ENCODE measurements at regions not wholly inside any gene's neighbourhood (a gene's known extent, or its start where the extent isn't known, plus 50 kb on each side); places are given as distances from the start of the nearest gene placed in this dataset.

DNA sequence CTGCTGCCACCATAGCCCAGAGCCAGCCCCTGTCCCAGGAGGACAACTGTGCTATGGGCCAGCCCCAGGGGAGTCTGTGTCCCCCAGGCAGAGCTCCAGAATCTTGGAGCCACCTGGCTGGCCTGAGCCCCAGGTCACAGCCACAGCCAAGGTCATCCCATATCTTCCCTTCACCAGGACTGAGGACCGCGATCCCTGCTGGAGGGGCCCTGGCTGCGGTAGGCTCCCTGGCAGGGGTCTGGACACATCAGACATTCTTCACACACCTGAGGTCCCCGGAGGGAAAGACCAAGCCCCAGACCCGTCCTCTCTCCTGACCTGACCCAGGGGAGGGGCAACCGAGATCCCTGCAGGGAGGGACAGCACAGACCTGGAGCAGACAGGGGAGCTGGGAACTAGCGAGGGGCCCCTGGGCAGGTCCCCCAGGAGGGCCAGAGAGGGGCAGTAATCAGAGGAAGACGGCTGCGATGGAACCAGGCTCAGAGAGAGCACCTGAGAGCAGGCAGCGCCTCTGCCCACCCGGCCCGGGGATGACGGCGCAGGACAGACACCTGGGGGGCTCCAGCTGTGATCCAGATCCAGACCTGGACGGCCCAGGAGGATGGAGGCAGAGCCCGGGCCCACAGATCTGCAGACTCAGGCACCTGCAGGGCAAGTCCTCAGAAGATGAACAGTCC, 103.2 kb upstream of the EIF5 start (continued):
- TF ChIP-seq, protein P1, sequence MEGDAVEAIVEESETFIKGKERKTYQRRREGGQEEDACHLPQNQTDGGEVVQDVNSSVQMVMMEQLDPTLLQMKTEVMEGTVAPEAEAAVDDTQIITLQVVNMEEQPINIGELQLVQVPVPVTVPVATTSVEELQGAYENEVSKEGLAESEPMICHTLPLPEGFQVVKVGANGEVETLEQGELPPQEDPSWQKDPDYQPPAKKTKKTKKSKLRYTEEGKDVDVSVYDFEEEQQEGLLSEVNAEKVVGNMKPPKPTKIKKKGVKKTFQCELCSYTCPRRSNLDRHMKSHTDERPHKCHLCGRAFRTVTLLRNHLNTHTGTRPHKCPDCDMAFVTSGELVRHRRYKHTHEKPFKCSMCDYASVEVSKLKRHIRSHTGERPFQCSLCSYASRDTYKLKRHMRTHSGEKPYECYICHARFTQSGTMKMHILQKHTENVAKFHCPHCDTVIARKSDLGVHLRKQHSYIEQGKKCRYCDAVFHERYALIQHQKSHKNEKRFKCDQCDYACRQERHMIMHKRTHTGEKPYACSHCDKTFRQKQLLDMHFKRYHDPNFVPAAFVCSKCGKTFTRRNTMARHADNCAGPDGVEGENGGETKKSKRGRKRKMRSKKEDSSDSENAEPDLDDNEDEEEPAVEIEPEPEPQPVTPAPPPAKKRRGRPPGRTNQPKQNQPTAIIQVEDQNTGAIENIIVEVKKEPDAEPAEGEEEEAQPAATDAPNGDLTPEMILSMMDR (IDR thresholded peaks at IDR 0.05; ENCODE audit: low read depth, low read length, missing input control): no peak
- TF ChIP-seq, protein P2, sequence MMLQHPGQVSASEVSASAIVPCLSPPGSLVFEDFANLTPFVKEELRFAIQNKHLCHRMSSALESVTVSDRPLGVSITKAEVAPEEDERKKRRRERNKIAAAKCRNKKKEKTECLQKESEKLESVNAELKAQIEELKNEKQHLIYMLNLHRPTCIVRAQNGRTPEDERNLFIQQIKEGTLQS (IDR thresholded peaks at IDR 0.05): no peak
- TF ChIP-seq EGR1 (IDR thresholded peaks at IDR 0.05; ENCODE audit: low read depth in 2 of 2) (no peak), TAF1 (conservative IDR thresholded peaks at IDR 0.05) (no peak), NR2F2 (IDR thresholded peaks at IDR 0.05) (no peak), RAD21 (IDR thresholded peaks at IDR 0.05) (no peak), JUND (IDR thresholded peaks at IDR 0.05) (no peak), RXRA (IDR thresholded peaks at IDR 0.05) (no peak), YY1 (IDR thresholded peaks at IDR 0.05) (no peak)

DNA sequence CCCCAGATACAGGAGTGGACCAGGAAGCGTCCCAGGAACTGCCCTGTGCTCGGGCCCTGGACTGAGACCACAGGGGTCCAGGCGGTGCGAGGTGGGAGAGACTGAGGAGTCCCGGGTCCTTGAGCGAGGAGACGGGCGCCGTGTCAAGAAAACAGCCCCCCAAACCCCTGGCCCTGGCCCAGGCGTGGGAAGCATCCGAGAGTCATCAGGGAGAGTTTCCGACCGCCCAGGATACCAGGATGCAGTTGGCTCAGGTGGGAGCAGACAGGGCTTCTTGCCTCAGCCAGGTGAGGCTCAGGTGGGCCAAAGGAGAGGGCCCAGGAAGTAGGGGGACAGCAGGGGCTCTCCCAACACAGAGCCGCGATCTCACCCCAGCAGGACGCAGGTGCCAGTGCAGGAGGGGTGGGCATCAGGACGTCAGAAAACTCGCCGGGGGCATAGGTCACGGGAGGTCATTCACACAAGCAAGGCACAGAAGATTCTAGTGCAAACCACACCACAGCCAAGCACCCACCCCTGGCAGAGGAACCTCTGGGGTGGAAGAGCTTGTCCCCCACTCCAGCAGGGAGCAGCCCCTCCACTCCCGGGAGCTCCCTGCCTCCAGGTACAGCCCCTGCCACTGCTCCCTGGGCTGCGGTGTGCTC, 102.5 kb upstream of the EIF5 start:
- H3K36me3 ChIP-seq (ENCODE audit: control insufficient read depth in 4 of 4, insufficient read depth in 3 of 4, low read depth in 1 of 4, low read length in 3 of 4): no peaks in the 10 kb centered on the region
- H3K27ac ChIP-seq (ENCODE audit: low read depth in 1 of 2, low read length in 2 of 2): no peak overlapping the region
- TF ChIP-seq FOXA1 (IDR thresholded peaks at IDR 0.05): no peak
- TF ChIP-seq SP1 (IDR thresholded peaks at IDR 0.05): no peak
- TF ChIP-seq GABPA (IDR thresholded peaks at IDR 0.05 in 1 of 2, conservative IDR thresholded peaks at IDR 0.05 in 1 of 2): no peak
- no peak for TF ChIP-seq HNF4G (IDR thresholded peaks at IDR 0.05)
- TF ChIP-seq, protein P3, sequence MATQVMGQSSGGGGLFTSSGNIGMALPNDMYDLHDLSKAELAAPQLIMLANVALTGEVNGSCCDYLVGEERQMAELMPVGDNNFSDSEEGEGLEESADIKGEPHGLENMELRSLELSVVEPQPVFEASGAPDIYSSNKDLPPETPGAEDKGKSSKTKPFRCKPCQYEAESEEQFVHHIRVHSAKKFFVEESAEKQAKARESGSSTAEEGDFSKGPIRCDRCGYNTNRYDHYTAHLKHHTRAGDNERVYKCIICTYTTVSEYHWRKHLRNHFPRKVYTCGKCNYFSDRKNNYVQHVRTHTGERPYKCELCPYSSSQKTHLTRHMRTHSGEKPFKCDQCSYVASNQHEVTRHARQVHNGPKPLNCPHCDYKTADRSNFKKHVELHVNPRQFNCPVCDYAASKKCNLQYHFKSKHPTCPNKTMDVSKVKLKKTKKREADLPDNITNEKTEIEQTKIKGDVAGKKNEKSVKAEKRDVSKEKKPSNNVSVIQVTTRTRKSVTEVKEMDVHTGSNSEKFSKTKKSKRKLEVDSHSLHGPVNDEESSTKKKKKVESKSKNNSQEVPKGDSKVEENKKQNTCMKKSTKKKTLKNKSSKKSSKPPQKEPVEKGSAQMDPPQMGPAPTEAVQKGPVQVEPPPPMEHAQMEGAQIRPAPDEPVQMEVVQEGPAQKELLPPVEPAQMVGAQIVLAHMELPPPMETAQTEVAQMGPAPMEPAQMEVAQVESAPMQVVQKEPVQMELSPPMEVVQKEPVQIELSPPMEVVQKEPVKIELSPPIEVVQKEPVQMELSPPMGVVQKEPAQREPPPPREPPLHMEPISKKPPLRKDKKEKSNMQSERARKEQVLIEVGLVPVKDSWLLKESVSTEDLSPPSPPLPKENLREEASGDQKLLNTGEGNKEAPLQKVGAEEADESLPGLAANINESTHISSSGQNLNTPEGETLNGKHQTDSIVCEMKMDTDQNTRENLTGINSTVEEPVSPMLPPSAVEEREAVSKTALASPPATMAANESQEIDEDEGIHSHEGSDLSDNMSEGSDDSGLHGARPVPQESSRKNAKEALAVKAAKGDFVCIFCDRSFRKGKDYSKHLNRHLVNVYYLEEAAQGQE (IDR thresholded peaks at IDR 0.05): no peak
- no peak for TF ChIP-seq RAD21 (IDR thresholded peaks at IDR 0.05)
- TF ChIP-seq HNF4A (conservative IDR thresholded peaks at IDR 0.05): no peak
- TF ChIP-seq, protein P4, sequence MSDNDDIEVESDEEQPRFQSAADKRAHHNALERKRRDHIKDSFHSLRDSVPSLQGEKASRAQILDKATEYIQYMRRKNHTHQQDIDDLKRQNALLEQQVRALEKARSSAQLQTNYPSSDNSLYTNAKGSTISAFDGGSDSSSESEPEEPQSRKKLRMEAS (IDR thresholded peaks at IDR 0.05): no peak
- TF ChIP-seq EGR1 (IDR thresholded peaks at IDR 0.05; ENCODE audit: low read depth in 2 of 2): no peak
- TF ChIP-seq, protein P1 (IDR thresholded peaks at IDR 0.05; ENCODE audit: low read depth, low read length, missing input control): no peak
- TF ChIP-seq, protein P5, sequence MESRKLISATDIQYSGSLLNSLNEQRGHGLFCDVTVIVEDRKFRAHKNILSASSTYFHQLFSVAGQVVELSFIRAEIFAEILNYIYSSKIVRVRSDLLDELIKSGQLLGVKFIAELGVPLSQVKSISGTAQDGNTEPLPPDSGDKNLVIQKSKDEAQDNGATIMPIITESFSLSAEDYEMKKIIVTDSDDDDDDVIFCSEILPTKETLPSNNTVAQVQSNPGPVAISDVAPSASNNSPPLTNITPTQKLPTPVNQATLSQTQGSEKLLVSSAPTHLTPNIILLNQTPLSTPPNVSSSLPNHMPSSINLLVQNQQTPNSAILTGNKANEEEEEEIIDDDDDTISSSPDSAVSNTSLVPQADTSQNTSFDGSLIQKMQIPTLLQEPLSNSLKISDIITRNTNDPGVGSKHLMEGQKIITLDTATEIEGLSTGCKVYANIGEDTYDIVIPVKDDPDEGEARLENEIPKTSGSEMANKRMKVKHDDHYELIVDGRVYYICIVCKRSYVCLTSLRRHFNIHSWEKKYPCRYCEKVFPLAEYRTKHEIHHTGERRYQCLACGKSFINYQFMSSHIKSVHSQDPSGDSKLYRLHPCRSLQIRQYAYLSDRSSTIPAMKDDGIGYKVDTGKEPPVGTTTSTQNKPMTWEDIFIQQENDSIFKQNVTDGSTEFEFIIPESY (IDR thresholded peaks at IDR 0.05): no peak
- H3K4me3 ChIP-seq (ENCODE audit: low read depth in 1 of 3, low read length in 3 of 3): no peak overlapping the region
- no peak for DNase-seq (ENCODE audit: low spot score)
- no peaks in the 10 kb centered on the region for H3K4me1 ChIP-seq (ENCODE audit: control insufficient read depth in 4 of 4, insufficient read depth in 4 of 4, low read length in 3 of 4)
- 90% methylated on average over 22 of the region's 22 CpGs for WGBS
- H3K27me3 ChIP-seq (ENCODE audit: control insufficient read depth in 4 of 4, insufficient read depth in 4 of 4, low read length in 3 of 4): no peaks in the 10 kb centered on the region
- H3K9me3 ChIP-seq (ENCODE audit: control insufficient read depth in 4 of 4, low read length in 3 of 4): no peaks in the 10 kb centered on the region
- no peak overlapping the region for H3K9ac ChIP-seq (ENCODE audit: low read depth in 1 of 2, low read length in 2 of 2)

Measured in liver (tissue), 8 donors.